H9 (cell line): ENCODE measurements at regions not wholly inside any gene's neighbourhood (a gene's known extent, or its start where the extent isn't known, plus 50 kb on each side); places are given as distances from the start of the nearest gene placed in this dataset.

Experiments
- DNase-seq: peaks from one replicate; pipeline ENCODE4 v3.0.0-alpha.2; 2017
- H2AFZ ChIP-seq: one replicate; pipeline ENCODE4 v1.6.1; 2013; ENCODE audit warnings: mild to moderate bottlenecking, low read length, control low read depth, moderate library complexity
- H2AK5ac ChIP-seq: 2 replicates; pipeline ENCODE4 v1.6.1; 2013; ENCODE audit warnings: low read length, control low read depth, mixed read lengths; ENCODE audit not compliant: insufficient read length
- H2BK120ac ChIP-seq: one replicate; pipeline ENCODE4 v1.6.1; 2013; ENCODE audit warnings: low read depth, mild to moderate bottlenecking, low read length, control low read depth, inconsistent platforms; ENCODE audit not compliant: poor library complexity, severe bottlenecking
- H2BK12ac ChIP-seq: 2 replicates; pipeline ENCODE4 v1.6.1; 2013; ENCODE audit warnings: low read length, control low read depth, mixed read lengths, low read depth; ENCODE audit not compliant: insufficient read length
- H2BK15ac ChIP-seq: 2 replicates; pipeline ENCODE4 v1.6.1; 2013; ENCODE audit warnings: low read depth, low read length, control low read depth
- H2BK20ac ChIP-seq: one replicate; pipeline ENCODE4 v1.6.1; 2013; ENCODE audit warnings: low read depth, mild to moderate bottlenecking, low read length, control low read depth, inconsistent platforms; ENCODE audit not compliant: poor library complexity, severe bottlenecking
- H2BK5ac ChIP-seq: 2 replicates; pipeline ENCODE4 v1.6.1; 2013; ENCODE audit warnings: low read length, control low read depth, mixed read lengths; ENCODE audit not compliant: insufficient read length
- H3K14ac ChIP-seq: 2 replicates; pipeline ENCODE4 v1.6.1; 2013; ENCODE audit warnings: low read length, control low read depth; ENCODE audit not compliant: insufficient read depth
- H3K18ac ChIP-seq: 2 replicates; pipeline ENCODE4 v1.6.1; 2013; ENCODE audit warnings: low read depth, mild to moderate bottlenecking, mixed read lengths, low read length, control low read depth; ENCODE audit not compliant: insufficient read length
- H3K23ac ChIP-seq: 2 replicates; pipeline ENCODE4 v1.6.1; 2013; ENCODE audit warnings: low read length, control low read depth, mixed read lengths, low read depth; ENCODE audit not compliant: insufficient read length
- H3K23me2 ChIP-seq: 2 replicates; pipeline ENCODE4 v1.6.1; 2013; ENCODE audit warnings: low read depth, mild to moderate bottlenecking, mixed read lengths, low read length, control low read depth; ENCODE audit not compliant: insufficient read length, poor library complexity, severe bottlenecking
- H3K27ac ChIP-seq: 2 replicates; pipeline ENCODE4 v1.5.1; 2013; ENCODE audit warnings: low read length, control low read depth, mixed read lengths, low read depth; ENCODE audit not compliant: insufficient read length
- H3K27me3 ChIP-seq: 2 replicates; pipeline ENCODE4 v1.6.1; 2013; ENCODE audit warnings: low read length, control low read depth, inconsistent platforms; ENCODE audit not compliant: insufficient read depth
- H3K4ac ChIP-seq: 2 replicates; pipeline ENCODE4 v1.6.1; 2013; ENCODE audit warnings: low read depth, mild to moderate bottlenecking, control low read depth, inconsistent platforms, low read length, moderate library complexity
- H3K4me1 ChIP-seq: 2 replicates; pipeline ENCODE4 v1.6.1; 2013; ENCODE audit warnings: low read length, control low read depth, inconsistent platforms; ENCODE audit not compliant: insufficient read depth
- H3K4me2 ChIP-seq: 2 replicates; pipeline ENCODE4 v1.6.1; 2013; ENCODE audit warnings: low read length, control low read depth, mixed read lengths; ENCODE audit not compliant: insufficient read length, insufficient read depth
- H3K56ac ChIP-seq: 2 replicates; pipeline ENCODE4 v1.6.1; 2013; ENCODE audit warnings: low read depth, mild to moderate bottlenecking, mixed read lengths, low read length, control low read depth; ENCODE audit not compliant: insufficient read length
- H3K79me1 ChIP-seq: 2 replicates; pipeline ENCODE4 v1.6.1; 2013; ENCODE audit warnings: low read depth, mild to moderate bottlenecking, moderate library complexity, low read length, control low read depth, inconsistent platforms; ENCODE audit not compliant: insufficient read depth, poor library complexity, severe bottlenecking
- H3K79me2 ChIP-seq: 2 replicates; pipeline ENCODE4 v1.6.1; 2013; ENCODE audit warnings: low read length, control low read depth, inconsistent platforms; ENCODE audit not compliant: insufficient read depth
- H3K9ac ChIP-seq: 2 replicates; pipeline ENCODE4 v1.6.1; 2013; ENCODE audit warnings: low read length, control low read depth, mixed read lengths; ENCODE audit not compliant: insufficient read length; ENCODE audit errors: extremely low read depth
- H3K9me3 ChIP-seq: one replicate; pipeline ENCODE4 v1.6.1; 2013; ENCODE audit warnings: low read depth, low read length, inconsistent platforms; ENCODE audit not compliant: control insufficient read depth
- H3T11ph ChIP-seq: one replicate; pipeline ENCODE4 v1.6.1; 2013; ENCODE audit warnings: mild to moderate bottlenecking, low read length, control low read depth, inconsistent platforms
- H4K20me1 ChIP-seq: one replicate; pipeline ENCODE4 v1.6.1; 2013; ENCODE audit not compliant: control insufficient read depth, insufficient read length, insufficient read depth
- H4K5ac ChIP-seq: 2 replicates; pipeline ENCODE4 v1.6.1; 2013; ENCODE audit warnings: low read depth, mild to moderate bottlenecking, mixed read lengths, low read length, control low read depth; ENCODE audit not compliant: insufficient read length
- H4K8ac ChIP-seq: replicated peaks from 2 replicates; pipeline ENCODE4 v1.6.1; 2013; ENCODE audit warnings: low read length, control low read depth, mixed read lengths, low read depth; ENCODE audit not compliant: insufficient read length
- H4K91ac ChIP-seq: 2 replicates; pipeline ENCODE4 v1.6.1; 2013; ENCODE audit warnings: low read depth, mild to moderate bottlenecking, moderate library complexity, mixed read lengths, low read length, control low read depth; ENCODE audit not compliant: insufficient read length
- H3K27ac Mint-ChIP-seq, 3 experiments: 2 replicates in 2 of 3; 3 replicates in 1 of 3; pipeline ENCODE4 v1.8.0; 2020 to 2021; ENCODE audit warnings: mixed read lengths in 3 of 3, mild to moderate bottlenecking in 1 of 3, moderate library complexity in 1 of 3
- H3K27me3 Mint-ChIP-seq: 2 replicates; pipeline ENCODE4 v1.8.0; 2021; ENCODE audit warnings: low read depth, mild to moderate bottlenecking, moderate library complexity, mixed read lengths
- H3K36me3 Mint-ChIP-seq, 3 experiments: 2 replicates in 2 of 3; 3 replicates in 1 of 3; pipeline ENCODE4 v1.8.0; 2020 to 2021; ENCODE audit warnings: low read depth in 3 of 3, mixed read lengths in 3 of 3; ENCODE audit not compliant: insufficient read depth in 1 of 3
- H3K4me1 Mint-ChIP-seq, 2 experiments: 2 replicates each; pipeline ENCODE4 v1.8.0; 2020; ENCODE audit warnings: mixed read lengths in 2 of 2
- H3K4me3 Mint-ChIP-seq, 2 experiments: 2 replicates in 1 of 2; 3 replicates in 1 of 2; pipeline ENCODE4 v1.8.0; 2020 to 2021; ENCODE audit warnings: mild to moderate bottlenecking in 2 of 2, mixed read lengths in 2 of 2, moderate library complexity in 1 of 2
- H3K9me3 Mint-ChIP-seq, 2 experiments: 2 replicates in 1 of 2; 3 replicates in 1 of 2; pipeline ENCODE4 v1.8.0; 2020; ENCODE audit warnings: mild to moderate bottlenecking in 2 of 2, mixed read lengths in 2 of 2, moderate library complexity in 1 of 2
- WGBS: extraction: QIAGEN DNeasy Blood & Tissue Kit; methylation state at CpG from one replicate; pipeline ENCODE4 v1.1.7; 2013; ENCODE audit warnings: missing lambda C conversion rate, low lambda C conversion rate, mixed read lengths; ENCODE audit not compliant: insufficient read length; ENCODE audit errors: extremely low coverage; 5-methylcytosine and 5-hydroxymethylcytosine counted together
- TF ChIP-seq, protein P1 (sequence below): fragments of 200-600 bp; sonication (generic); conservative IDR thresholded peaks from 3 replicates; pipeline ENCODE4 v1.8.0; 2021; ENCODE audit warnings: antibody characterized with exemption, mild to moderate bottlenecking

DNA sequence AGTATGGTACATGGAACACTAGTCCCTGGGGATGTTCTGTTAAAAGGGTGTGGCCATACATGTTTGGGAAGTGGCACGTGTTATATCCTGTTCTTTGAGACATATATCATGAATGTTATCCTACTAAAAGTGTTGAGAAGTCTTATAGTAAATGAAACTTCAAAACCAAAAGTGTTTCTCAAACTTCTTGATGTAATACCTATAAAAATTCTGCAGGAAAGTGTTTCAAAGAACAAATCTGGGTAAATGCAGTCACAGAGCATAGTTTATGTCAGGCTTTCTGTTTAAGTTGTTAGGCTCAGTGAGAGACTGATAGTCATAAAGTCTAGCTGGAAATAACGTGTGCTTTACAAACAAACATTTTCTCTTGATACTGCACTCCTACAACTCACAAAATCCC, 273.7 kb downstream of the KIF20B start:
- H3K4me1 ChIP-seq, result no peaks in the 10 kb centered on the region
- no peak overlapping the region for H2BK120ac ChIP-seq
- H2BK20ac ChIP-seq, result no peak overlapping the region
- DNase-seq, result no peak
- H3K36me3 Mint-ChIP-seq, result peaks cover 0 to 3% (median 0%) of the 10 kb centered on the region in 3 experiments; a peak in 1 of 7 replicates
- no peak overlapping the region for H2BK12ac ChIP-seq
- H3K27me3 ChIP-seq, result peaks cover 36% of the 10 kb centered on the region
- H3K9me3 ChIP-seq, result no peaks in the 10 kb centered on the region
- H3T11ph ChIP-seq, result no peak overlapping the region
- no peak overlapping the region for H3K4me3 Mint-ChIP-seq
- no peak overlapping the region for H4K5ac ChIP-seq
- H3K4me1 Mint-ChIP-seq, result peaks cover 1 to 2% of the 10 kb centered on the region in 2 experiments
- H3K79me1 ChIP-seq, result no peaks in the 10 kb centered on the region
- no peak overlapping the region for H3K4me2 ChIP-seq
- no peak overlapping the region for H3K18ac ChIP-seq
- no peak overlapping the region for H3K9ac ChIP-seq
- no peak overlapping the region for H2BK15ac ChIP-seq
- H2AFZ ChIP-seq, result no peak overlapping the region
- no peaks in the 10 kb centered on the region for H4K20me1 ChIP-seq
- no CpG with 5 or more reads among the region's 2 CpGs for WGBS
- TF ChIP-seq, protein P1, sequence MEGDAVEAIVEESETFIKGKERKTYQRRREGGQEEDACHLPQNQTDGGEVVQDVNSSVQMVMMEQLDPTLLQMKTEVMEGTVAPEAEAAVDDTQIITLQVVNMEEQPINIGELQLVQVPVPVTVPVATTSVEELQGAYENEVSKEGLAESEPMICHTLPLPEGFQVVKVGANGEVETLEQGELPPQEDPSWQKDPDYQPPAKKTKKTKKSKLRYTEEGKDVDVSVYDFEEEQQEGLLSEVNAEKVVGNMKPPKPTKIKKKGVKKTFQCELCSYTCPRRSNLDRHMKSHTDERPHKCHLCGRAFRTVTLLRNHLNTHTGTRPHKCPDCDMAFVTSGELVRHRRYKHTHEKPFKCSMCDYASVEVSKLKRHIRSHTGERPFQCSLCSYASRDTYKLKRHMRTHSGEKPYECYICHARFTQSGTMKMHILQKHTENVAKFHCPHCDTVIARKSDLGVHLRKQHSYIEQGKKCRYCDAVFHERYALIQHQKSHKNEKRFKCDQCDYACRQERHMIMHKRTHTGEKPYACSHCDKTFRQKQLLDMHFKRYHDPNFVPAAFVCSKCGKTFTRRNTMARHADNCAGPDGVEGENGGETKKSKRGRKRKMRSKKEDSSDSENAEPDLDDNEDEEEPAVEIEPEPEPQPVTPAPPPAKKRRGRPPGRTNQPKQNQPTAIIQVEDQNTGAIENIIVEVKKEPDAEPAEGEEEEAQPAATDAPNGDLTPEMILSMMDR, result no peak
- no peaks in the 10 kb centered on the region for H3K23me2 ChIP-seq
- H4K8ac ChIP-seq, result no peak overlapping the region
- H3K56ac ChIP-seq, result no peak overlapping the region
- no peak overlapping the region for H4K91ac ChIP-seq
- no peak overlapping the region for H3K27ac Mint-ChIP-seq
- no peak overlapping the region for H3K4ac ChIP-seq
- H2BK5ac ChIP-seq, result no peak overlapping the region
- peaks cover 98% of the 10 kb centered on the region for H3K27me3 Mint-ChIP-seq
- H3K14ac ChIP-seq, result no peak overlapping the region
- H3K9me3 Mint-ChIP-seq, result peaks cover 2 to 11% of the 10 kb centered on the region in 2 experiments; a peak in 3 of 5 replicates
- H3K79me2 ChIP-seq, result no peaks in the 10 kb centered on the region
- H2AK5ac ChIP-seq, result no peak overlapping the region
- no peak overlapping the region for H3K27ac ChIP-seq
- H3K23ac ChIP-seq, result no peak overlapping the region
